Breast epithelium (tissue), 4 donors: ENCODE measurements at regions not wholly inside any gene's neighbourhood (a gene's known extent, or its start where the extent isn't known, plus 50 kb on each side); places are given as distances from the start of the nearest gene placed in this dataset.
A peak's percentile ranks its signal among the peaks of the same experiment; 100 is the strongest.

ENCODE experiments used
- DNase-seq, 2 donors: peaks; one replicate each; pipeline ENCODE4 v3.0.0-alpha.2; 2019; ENCODE audit warnings: low spot score in 2 of 2
- H3K27ac ChIP-seq, 2 donors: fragments of 200-600 bp; sonication (generic) in 1 of 2; one replicate each; pipeline ENCODE4 v1.5.1; 2016 to 2019; ENCODE audit warnings: mild to moderate bottlenecking in 1 of 2
- H3K27me3 ChIP-seq, 2 donors: fragments of 200-600 bp; sonication (generic) in 1 of 2; one replicate each; pipeline versions ENCODE4 v1.5.1 to v1.6.0; 2017 to 2019; ENCODE audit warnings: control low read depth in 1 of 2, mild to moderate bottlenecking in 1 of 2
- H3K36me3 ChIP-seq: fragments of 200-600 bp; one replicate; pipeline ENCODE4 v1.5.1; 2019
- H3K4me1 ChIP-seq, 2 donors: fragments of 200-600 bp; sonication (generic); one replicate each; pipeline ENCODE4 v1.5.1; 2016 to 2019; ENCODE audit warnings: control low read depth in 1 of 2
- H3K4me3 ChIP-seq, 3 donors: fragments of 200-600 bp; sonication (generic); 1 replicate in 2 of 3; 2 replicates in 1 of 3; pipeline ENCODE4 v1.5.1; 2016 to 2019; ENCODE audit warnings: mild to moderate bottlenecking in 3 of 3, moderate library complexity in 2 of 3
- H3K9me3 ChIP-seq, 2 donors: fragments of 200-600 bp; sonication (generic) in 1 of 2; one replicate each; pipeline ENCODE4 v1.5.1; 2016 to 2019; ENCODE audit warnings: control low read depth in 1 of 2
- POLR2A ChIP-seq: fragments of 450-650 bp; IDR thresholded peaks from one replicate; pipeline ENCODE4 v1.6.1; 2016; ENCODE audit warnings: antibody characterized with exemption, mild to moderate bottlenecking, moderate library complexity
- POLR2AphosphoS5 ChIP-seq, 3 donors: sonication (generic); formaldehyde crosslinking; IDR thresholded peaks; one replicate each; pipeline ENCODE4 v1.6.1; 2017; ENCODE audit warnings: antibody characterized with exemption in 3 of 3
- intact Hi-C: fragments of 100-400 bp; cut with DNase I; formaldehyde crosslinking; loops from one replicate; pipeline ENCODE4 v1.15.1; 2023; ENCODE audit warnings: low total_unique reads
- TF ChIP-seq, protein P1 (sequence below), 3 donors: fragments of 450-650 bp; IDR thresholded peaks; one replicate each; pipeline ENCODE4 v1.5.1; 2016 to 2017; ENCODE audit warnings: antibody characterized with exemption in 3 of 3, mild to moderate bottlenecking in 3 of 3, moderate library complexity in 3 of 3

DNA sequence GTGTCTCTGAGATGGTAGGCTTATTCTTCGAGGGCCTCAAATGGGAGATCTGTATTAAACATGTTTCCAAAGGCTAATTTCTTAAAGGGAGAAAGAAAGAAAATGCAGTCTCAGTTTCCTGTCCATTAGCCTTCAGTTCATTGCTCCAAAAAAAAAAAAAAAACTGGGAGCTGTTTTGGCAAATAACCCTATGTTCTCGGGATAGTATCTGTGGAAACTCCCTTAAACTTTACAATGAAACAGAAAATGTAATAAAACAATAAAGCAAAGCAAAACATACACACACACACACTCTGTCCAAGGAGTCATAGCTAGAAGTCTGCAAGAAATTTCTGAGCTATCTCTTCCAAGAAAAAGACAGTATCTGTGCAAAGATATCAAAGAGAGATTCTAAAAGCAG lies 172.5 kb upstream of the CELF2 start:
- Histone ChIP-seq H3K4me1 (no peaks in the 10 kb centered on the region), H3K9me3 (peaks cover under 1 to 4% of the 10 kb centered on the region in 2 donors), H3K36me3 (no peaks in the 10 kb centered on the region), H3K27me3 (no peaks in the 10 kb centered on the region), H3K27ac (peak overlapping the region in 1 of 2 donors; percentile 71), H3K4me3 (no peak overlapping the region)
- intact Hi-C loops: no loop called here
- TF ChIP-seq, protein P1, sequence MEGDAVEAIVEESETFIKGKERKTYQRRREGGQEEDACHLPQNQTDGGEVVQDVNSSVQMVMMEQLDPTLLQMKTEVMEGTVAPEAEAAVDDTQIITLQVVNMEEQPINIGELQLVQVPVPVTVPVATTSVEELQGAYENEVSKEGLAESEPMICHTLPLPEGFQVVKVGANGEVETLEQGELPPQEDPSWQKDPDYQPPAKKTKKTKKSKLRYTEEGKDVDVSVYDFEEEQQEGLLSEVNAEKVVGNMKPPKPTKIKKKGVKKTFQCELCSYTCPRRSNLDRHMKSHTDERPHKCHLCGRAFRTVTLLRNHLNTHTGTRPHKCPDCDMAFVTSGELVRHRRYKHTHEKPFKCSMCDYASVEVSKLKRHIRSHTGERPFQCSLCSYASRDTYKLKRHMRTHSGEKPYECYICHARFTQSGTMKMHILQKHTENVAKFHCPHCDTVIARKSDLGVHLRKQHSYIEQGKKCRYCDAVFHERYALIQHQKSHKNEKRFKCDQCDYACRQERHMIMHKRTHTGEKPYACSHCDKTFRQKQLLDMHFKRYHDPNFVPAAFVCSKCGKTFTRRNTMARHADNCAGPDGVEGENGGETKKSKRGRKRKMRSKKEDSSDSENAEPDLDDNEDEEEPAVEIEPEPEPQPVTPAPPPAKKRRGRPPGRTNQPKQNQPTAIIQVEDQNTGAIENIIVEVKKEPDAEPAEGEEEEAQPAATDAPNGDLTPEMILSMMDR (IDR thresholded peaks at IDR 0.05): no peak
- no peak for TF ChIP-seq POLR2A
- no peak for TF ChIP-seq POLR2AphosphoS5 (IDR thresholded peaks at IDR 0.05)
- no peak for DNase-seq

DNA sequence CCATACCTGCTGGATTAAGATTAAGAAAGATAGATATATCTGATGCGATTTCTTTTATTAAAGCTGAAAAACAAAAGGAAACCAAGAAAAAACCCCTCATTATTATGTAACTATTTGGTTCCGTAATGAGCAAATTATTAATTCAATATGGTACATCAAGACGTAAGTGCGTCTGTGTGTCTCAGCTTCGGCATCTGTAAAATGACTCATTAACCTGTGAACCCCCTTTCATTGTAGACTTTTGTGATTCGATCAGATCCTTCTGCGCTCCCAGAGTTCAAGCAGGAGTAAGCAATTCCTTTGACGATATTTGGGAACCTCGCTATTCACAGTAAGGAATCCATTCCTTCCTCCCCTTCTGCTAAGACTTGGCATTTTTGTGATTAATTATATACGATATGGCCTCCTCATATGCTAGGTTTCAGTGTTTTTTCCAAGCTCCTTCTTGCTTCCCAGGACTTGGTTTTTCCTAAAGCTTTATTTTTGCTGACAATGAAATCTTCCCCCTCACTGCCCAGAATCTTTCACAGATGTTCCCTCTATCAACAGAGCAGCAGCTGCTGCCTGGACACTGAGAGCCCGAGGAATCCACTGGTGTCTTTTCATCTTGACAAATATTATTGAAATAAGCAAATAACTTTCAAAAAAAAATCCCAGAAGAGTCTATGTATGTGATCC lies 171.7 kb upstream of the CELF2 start:
- TF ChIP-seq, protein P1 (IDR thresholded peaks at IDR 0.05): no peak
- TF ChIP-seq POLR2A (no peak), POLR2AphosphoS5 (IDR thresholded peaks at IDR 0.05) (no peak)
- no peak for DNase-seq
- H3K4me1 ChIP-seq: no peaks in the 10 kb centered on the region
- H3K27me3 ChIP-seq: no peaks in the 10 kb centered on the region
- peak overlapping the region in 1 of 3 donors; percentile 40 for H3K4me3 ChIP-seq
- H3K9me3 ChIP-seq: peaks cover 0 to under 1% of the 10 kb centered on the region in 2 donors
- H3K36me3 ChIP-seq: no peaks in the 10 kb centered on the region
- intact Hi-C loops: no loop called here
- peak overlapping the region; percentile 43 to 71 for H3K27ac ChIP-seq

DNA sequence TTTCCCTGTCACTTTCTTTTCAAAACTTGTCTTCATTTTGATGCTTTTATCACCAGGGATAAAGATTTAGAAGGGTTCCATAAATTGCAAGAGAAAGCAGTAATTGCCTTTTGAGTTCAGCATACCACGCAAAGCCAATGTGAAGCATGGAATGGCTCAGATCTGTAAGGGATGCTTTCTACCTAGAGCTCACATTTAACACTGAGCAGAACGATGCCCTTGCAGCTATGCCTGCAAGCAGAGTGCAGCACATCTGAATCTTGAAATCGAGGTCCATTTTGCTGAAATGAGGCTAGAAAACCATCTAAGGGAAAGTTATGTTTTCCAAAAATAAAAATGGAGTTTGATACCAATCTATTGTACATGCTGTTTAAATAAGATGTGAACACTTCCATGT lies 171.2 kb upstream of the CELF2 start:
- H3K9me3 ChIP-seq: no peaks in the 10 kb centered on the region
- intact Hi-C loops: no loop called here
- H3K27me3 ChIP-seq: no peaks in the 10 kb centered on the region
- TF ChIP-seq, protein P1 (IDR thresholded peaks at IDR 0.05): no peak
- DNase-seq: no peak
- peak overlapping the region in 1 of 2 donors; percentile 71 for H3K27ac ChIP-seq
- H3K4me3 ChIP-seq: no peak overlapping the region
- no peaks in the 10 kb centered on the region for H3K36me3 ChIP-seq
- no peaks in the 10 kb centered on the region for H3K4me1 ChIP-seq

DNA sequence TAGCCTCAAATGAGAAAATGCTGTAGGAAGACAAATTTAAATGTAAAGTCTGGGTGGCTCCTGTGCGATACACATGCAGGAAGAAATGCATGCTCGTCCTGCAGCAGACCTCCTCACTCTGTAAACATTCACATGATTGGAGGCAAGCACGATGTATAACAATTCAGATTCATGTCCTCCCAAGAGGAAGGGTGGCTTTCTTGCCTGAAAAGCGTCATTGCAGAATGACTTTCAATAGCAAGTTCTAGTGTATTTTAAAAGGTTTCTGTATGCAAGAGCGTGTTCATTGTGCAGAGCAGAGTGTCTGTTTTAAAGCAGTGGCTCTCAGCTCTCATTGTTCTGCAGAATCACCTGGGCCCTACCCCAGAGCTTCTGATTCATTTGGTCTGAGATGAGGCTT lies 170.3 kb upstream of the CELF2 start:
- intact Hi-C loops: no loop called here

DNA sequence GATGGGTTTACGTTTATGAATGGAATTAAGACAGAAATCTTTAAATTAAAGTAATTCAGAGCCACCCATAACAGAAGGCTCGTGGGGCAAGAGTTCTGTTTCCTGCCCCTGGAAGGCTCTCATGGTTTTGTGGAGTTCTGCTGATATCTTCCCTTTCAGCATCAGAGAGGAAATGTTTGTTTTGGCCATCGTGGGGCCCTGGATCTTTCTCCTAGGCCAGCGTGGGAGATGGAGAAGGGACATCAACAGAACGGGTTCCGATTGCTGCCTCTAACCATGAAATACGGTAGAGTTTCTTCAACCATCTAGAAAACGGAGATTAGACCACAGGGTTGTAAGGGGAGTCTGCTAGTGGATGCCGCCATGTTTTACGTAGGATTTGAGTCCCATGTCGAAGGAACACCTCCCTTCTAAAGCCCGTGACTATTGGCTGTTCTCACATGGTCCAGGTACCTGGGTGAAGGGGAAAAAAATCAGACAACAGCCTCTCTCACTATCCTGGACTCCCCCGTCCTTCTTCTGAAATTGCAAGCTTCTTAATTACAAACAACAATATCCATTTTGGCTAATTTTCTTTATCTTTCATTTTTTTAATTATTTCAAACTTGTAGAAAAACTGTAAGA lies 169.1 kb upstream of the CELF2 start:
- Histone ChIP-seq H3K27me3 (no peaks in the 10 kb centered on the region), H3K36me3 (no peaks in the 10 kb centered on the region), H3K27ac (no peak overlapping the region), H3K4me1 (no peaks in the 10 kb centered on the region), H3K4me3 (no peak overlapping the region), H3K9me3 (no peaks in the 10 kb centered on the region)
- intact Hi-C loops: loop anchor here (2.0 kb wide), 1 partner anchor 16 kb away; no protein-coding TSS in a partner anchor
- TF ChIP-seq, protein P1 (IDR thresholded peaks at IDR 0.05): no peak
- no peak for TF ChIP-seq POLR2A
- no peak for TF ChIP-seq POLR2AphosphoS5 (IDR thresholded peaks at IDR 0.05)
- DNase-seq: no peak

More for the DNA sequence above, 170.3 kb upstream of the CELF2 start:
- no peak for DNase-seq
- TF ChIP-seq, protein P1 (IDR thresholded peaks at IDR 0.05): no peak
- no peak for TF ChIP-seq POLR2A
- TF ChIP-seq POLR2AphosphoS5 (IDR thresholded peaks at IDR 0.05): no peak
- Histone ChIP-seq H3K4me3 (no peak overlapping the region), H3K27me3 (no peaks in the 10 kb centered on the region), H3K36me3 (no peaks in the 10 kb centered on the region), H3K4me1 (no peaks in the 10 kb centered on the region), H3K9me3 (no peaks in the 10 kb centered on the region), H3K27ac (no peak overlapping the region)
